HPDE6-E6E7 (cell line): ENCODE measurements at regions not wholly inside any gene's neighbourhood (a gene's known extent, or its start where the extent isn't known, plus 50 kb on each side); places are given as distances from the start of the nearest gene placed in this dataset.

Source experiments
- DNase-seq: peaks from one replicate; pipeline ENCODE4 v3.0.0; 2011; ENCODE audit warnings: missing footprints; ENCODE audit errors: extremely low spot score

- DNase-seq, result no peak
Observed at GRCh38 chr11:23674866-23675265, 814.6 kb upstream of the CCDC179 start.

GRCh38 chr11:23679041-23679440 is 817.8 kb upstream of the LUZP2 start:
- DNase-seq, result no peak

- DNase-seq, result no peak
Observed at GRCh38 chr11:23679981-23680380, 816.9 kb upstream of the LUZP2 start.

- DNase-seq, result no peak
Observed at GRCh38 chr11:23680488-23681230, 816.2 kb upstream of the LUZP2 start.

GRCh38 chr11:23684701-23685100 is 812.2 kb upstream of the LUZP2 start:
- DNase-seq, result no peak

GRCh38 chr11:23687991-23688390 is 808.9 kb upstream of the LUZP2 start:
- no peak for DNase-seq

GRCh38 chr11:23688411-23688810 is 808.4 kb upstream of the LUZP2 start:
- DNase-seq, result no peak

- DNase-seq, result peak; percentile 1
Observed at GRCh38 chr11:23688835-23689234, 808.0 kb upstream of the LUZP2 start.

- DNase-seq, result no peak
Observed at GRCh38 chr11:23696688-23697415, 800.0 kb upstream of the LUZP2 start.

- no peak for DNase-seq
Observed at GRCh38 chr11:23704183-23704582, 792.7 kb upstream of the LUZP2 start.

- no peak for DNase-seq
Observed at GRCh38 chr11:23711981-23712380, 784.9 kb upstream of the LUZP2 start.

GRCh38 chr11:23719016-23719415 is 777.8 kb upstream of the LUZP2 start:
- DNase-seq, result no peak

- peak; percentile 20 for DNase-seq
Observed at GRCh38 chr11:23723861-23724260, 773.0 kb upstream of the LUZP2 start.

GRCh38 chr11:23725752-23726151 is 771.1 kb upstream of the LUZP2 start:
- DNase-seq, result no peak

- DNase-seq, result no peak
Observed at GRCh38 chr11:23727387-23727786, 769.5 kb upstream of the LUZP2 start.

- DNase-seq, result peak; percentile 49
Observed at GRCh38 chr11:23727794-23728193, 769.1 kb upstream of the LUZP2 start.

- no peak for DNase-seq
Observed at GRCh38 chr11:23729088-23729487, 767.8 kb upstream of the LUZP2 start.

- no peak for DNase-seq
Observed at GRCh38 chr11:23730307-23730998, 766.4 kb upstream of the LUZP2 start.

GRCh38 chr11:23732026-23732425 is 764.8 kb upstream of the LUZP2 start:
- DNase-seq, result no peak

GRCh38 chr11:23746896-23747295 is 750.0 kb upstream of the LUZP2 start:
- DNase-seq, result no peak

GRCh38 chr11:23749762-23750430 is 747.0 kb upstream of the LUZP2 start:
- DNase-seq, result no peak

- no peak for DNase-seq
Observed at GRCh38 chr11:23751280-23751679, 745.6 kb upstream of the LUZP2 start.
